ENCODE measurements at regions not wholly inside any gene's neighbourhood (a gene's known extent, or its start where the extent isn't known, plus 50 kb on each side); places are given as distances from the start of the nearest gene placed in this dataset.

DNA sequence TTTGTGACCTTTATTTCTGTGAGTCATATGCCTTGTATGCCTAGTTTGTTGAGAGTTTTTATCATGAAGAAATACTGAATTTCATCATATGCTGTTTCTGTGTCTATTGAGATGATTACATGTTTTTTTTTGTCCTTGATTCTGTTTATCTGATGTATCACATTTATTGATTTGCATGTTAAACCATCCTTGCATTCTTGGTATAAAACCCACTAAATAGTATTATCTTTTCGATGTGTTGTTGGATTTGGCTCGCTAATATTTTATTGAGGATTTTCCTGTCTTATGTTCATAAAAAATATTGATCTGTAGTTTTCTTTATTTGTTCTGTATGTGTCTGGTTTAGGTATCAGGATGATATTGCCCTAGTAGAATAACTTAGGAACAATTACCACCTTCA lies 164.7 kb upstream of the CHRM3 start:
- H3K27me3 Mint-ChIP-seq: no peaks in the 10 kb centered on the region
- H3K4me1 Mint-ChIP-seq (ENCODE audit: low read depth): no peaks in the 10 kb centered on the region
- H3K4me3 Mint-ChIP-seq: no peak overlapping the region

GRCh38 chr1:239219679-239220078 lies 166.7 kb upstream of the CHRM3 start:
- Mint-ChIP-seq H3K27ac (no peak overlapping the region), H3K27me3 (no peaks in the 10 kb centered on the region), H3K4me3 (no peak overlapping the region), H3K4me1 (ENCODE audit: low read depth) (no peaks in the 10 kb centered on the region), H3K9me3 (peaks cover 46% of the 10 kb centered on the region), H3K36me3 (ENCODE audit: low read depth) (no peaks in the 10 kb centered on the region)
- intact Hi-C loops (cut with micrococcal nuclease): no loop called here

More for the DNA sequence above, 164.7 kb upstream of the CHRM3 start:
- Mint-ChIP-seq H3K9me3 (peaks cover 63% of the 10 kb centered on the region), H3K27ac (no peak overlapping the region), H3K36me3 (ENCODE audit: low read depth) (no peaks in the 10 kb centered on the region)
- intact Hi-C loops (cut with micrococcal nuclease): no loop called here

DNA sequence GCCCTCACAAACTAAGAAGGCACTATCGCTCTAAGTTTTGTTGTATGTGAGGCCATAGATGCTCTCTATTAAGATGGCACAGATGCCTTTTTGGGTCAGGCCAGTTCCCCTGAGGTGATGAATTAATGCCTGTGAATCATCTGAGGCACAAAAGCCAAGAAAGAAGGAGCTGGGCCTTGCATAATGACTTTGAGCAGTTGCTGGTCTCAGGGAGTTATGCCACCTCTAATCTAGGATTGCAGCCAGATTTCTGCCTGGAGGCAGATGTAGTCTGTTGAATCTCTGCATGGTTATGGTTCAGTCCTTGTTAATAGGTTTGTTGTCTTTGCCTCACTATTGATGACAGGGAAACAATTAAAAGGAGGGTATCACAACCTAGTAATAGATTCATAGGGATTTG lies 168.1 kb upstream of the CHRM3 start:
- Mint-ChIP-seq H3K27me3 (no peaks in the 10 kb centered on the region), H3K36me3 (ENCODE audit: low read depth) (no peaks in the 10 kb centered on the region), H3K4me1 (ENCODE audit: low read depth) (no peaks in the 10 kb centered on the region), H3K27ac (no peak overlapping the region), H3K4me3 (no peak overlapping the region), H3K9me3 (peaks cover 36% of the 10 kb centered on the region)
- intact Hi-C loops (cut with micrococcal nuclease): no loop called here

GRCh38 chr1:239212811-239213220 lies 173.6 kb upstream of the CHRM3 start:
- no peaks in the 10 kb centered on the region for H3K4me1 Mint-ChIP-seq (ENCODE audit: low read depth)
- no peak overlapping the region for H3K4me3 Mint-ChIP-seq
- H3K27me3 Mint-ChIP-seq: no peaks in the 10 kb centered on the region
- H3K27ac Mint-ChIP-seq: no peak overlapping the region
- H3K9me3 Mint-ChIP-seq: peaks cover 16% of the 10 kb centered on the region
- H3K36me3 Mint-ChIP-seq (ENCODE audit: low read depth): no peaks in the 10 kb centered on the region
- intact Hi-C loops (cut with micrococcal nuclease): no loop called here

DNA sequence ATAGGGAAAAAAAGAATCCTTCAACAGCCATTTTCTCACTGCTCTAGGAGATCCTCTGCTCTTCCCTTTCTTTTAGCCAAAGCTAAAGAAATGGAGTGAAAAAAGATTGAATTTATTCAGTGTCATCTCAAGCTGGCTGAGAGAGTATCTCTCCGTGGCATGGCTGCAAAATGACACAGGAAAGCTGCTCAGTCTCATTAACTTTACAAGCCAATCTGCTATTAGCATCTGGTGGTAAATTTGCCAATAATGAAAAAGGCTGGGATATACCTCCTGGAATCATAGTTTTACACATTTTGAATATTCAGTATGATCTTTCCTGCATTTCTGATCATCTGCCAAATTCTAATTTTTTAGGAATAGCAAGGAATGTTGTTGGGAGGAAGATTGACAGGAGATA lies 176.8 kb upstream of the CHRM3 start:
- H3K9me3 Mint-ChIP-seq: peaks cover 24% of the 10 kb centered on the region
- H3K4me1 Mint-ChIP-seq (ENCODE audit: low read depth): no peaks in the 10 kb centered on the region
- H3K4me3 Mint-ChIP-seq: no peak overlapping the region
- no peaks in the 10 kb centered on the region for H3K36me3 Mint-ChIP-seq (ENCODE audit: low read depth)
- H3K27ac Mint-ChIP-seq: no peak overlapping the region
- intact Hi-C loops (cut with micrococcal nuclease): no loop called here
- no peaks in the 10 kb centered on the region for H3K27me3 Mint-ChIP-seq

GRCh38 chr1:239204401-239204800 lies 182.0 kb upstream of the CHRM3 start:
- Mint-ChIP-seq H3K9me3 (peaks cover 44% of the 10 kb centered on the region), H3K27me3 (no peaks in the 10 kb centered on the region), H3K27ac (no peak overlapping the region), H3K4me3 (no peak overlapping the region), H3K4me1 (ENCODE audit: low read depth) (no peaks in the 10 kb centered on the region), H3K36me3 (ENCODE audit: low read depth) (no peaks in the 10 kb centered on the region)
- intact Hi-C loops (cut with micrococcal nuclease): no loop called here

DNA sequence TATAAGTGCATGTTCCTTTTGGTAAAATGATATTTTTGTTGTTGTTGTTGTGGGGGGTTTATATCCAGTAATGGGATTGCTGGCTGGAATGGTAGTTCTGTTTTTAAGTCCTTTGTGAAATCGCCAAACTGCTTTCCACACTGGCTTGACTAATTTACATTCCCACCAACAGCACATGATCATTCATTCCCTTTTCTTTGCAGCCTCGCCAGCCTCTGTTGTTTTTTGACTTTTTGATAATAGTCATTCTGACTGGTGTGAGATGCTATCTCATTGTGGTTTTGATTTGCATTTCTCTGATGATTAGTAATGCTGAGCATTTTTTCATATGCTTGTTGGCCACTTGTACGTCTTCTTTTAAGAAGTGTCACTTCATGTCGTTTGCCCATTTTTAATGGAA lies 188.5 kb upstream of the CHRM3 start:
- H3K9me3 Mint-ChIP-seq: peaks cover 44% of the 10 kb centered on the region
- H3K36me3 Mint-ChIP-seq (ENCODE audit: low read depth): no peaks in the 10 kb centered on the region
- H3K27ac Mint-ChIP-seq: no peak overlapping the region
- no peaks in the 10 kb centered on the region for H3K4me1 Mint-ChIP-seq (ENCODE audit: low read depth)
- H3K27me3 Mint-ChIP-seq: no peaks in the 10 kb centered on the region
- no peak overlapping the region for H3K4me3 Mint-ChIP-seq
- intact Hi-C loops (cut with micrococcal nuclease): no loop called here

DNA sequence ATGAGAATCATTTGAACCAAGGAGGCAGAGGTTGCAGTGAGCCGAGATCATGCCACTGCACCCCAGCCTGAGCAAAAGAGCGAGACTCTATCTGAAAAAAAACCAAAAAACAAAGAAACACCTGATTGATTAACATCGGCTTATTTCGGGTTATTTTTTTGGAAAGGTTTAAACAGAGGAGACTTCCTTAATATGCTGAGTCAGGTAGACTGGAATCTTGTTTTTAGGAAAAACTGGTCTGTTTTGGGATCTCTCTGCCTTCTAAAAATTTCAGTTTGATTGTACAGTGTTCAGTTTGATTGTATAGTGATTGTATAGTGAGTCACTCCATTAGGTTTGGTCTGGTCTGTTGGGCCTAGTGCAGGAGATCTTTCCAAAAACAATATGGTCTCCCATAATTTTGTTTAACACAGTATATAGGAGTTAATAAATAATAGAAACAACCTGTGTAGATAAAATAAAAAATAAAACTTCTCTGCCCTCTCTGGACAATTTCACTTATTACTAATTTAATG lies 196.3 kb upstream of the CHRM3 start:
- Mint-ChIP-seq H3K4me1 (ENCODE audit: low read depth) (no peaks in the 10 kb centered on the region), H3K9me3 (no peaks in the 10 kb centered on the region), H3K27ac (no peak overlapping the region), H3K27me3 (no peaks in the 10 kb centered on the region), H3K36me3 (ENCODE audit: low read depth) (no peaks in the 10 kb centered on the region), H3K4me3 (no peak overlapping the region)
- intact Hi-C loops (cut with micrococcal nuclease): no loop called here

DNA sequence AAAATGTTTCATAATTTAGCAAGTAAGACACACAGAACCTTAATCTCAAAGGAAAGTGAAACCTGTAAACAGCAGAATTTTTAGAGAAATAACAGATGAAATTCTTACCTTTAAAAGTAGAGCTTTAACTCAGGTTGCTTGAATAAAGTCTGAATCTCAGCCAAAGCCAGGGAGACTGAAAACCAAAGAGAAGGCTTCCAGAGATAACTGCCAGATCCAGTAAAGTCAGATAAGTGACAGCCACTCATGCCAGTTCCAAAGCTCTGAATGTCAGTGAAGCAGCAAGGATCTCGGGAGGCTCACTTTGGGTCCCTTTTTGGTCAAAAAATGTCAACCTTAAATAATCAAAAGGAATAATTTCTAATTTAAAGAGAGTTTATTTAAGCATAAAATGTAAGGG lies 199.9 kb upstream of the CHRM3 start:
- Mint-ChIP-seq H3K27me3 (no peaks in the 10 kb centered on the region), H3K4me3 (no peak overlapping the region), H3K27ac (no peak overlapping the region), H3K36me3 (ENCODE audit: low read depth) (no peaks in the 10 kb centered on the region), H3K4me1 (ENCODE audit: low read depth) (no peaks in the 10 kb centered on the region), H3K9me3 (no peaks in the 10 kb centered on the region)
- intact Hi-C loops (cut with micrococcal nuclease): no loop called here

DNA sequence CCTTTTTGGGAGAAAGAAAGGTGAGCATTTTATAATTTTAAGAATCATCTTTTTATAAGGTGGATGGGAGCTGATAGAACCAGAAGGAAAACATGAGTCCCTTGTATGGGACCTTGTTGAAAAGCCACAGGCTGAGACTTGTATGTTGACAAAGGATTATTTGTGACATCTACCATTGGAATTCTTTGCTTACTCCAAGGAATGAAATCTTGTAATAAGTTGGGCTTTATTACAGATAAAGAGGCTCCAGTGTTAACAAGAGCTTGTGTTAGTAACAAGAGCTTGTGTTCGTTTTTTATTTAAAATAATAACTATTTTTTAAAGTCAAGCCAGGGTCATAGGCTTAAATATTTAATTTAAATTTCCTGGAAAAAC lies 201.1 kb upstream of the CHRM3 start:
- intact Hi-C loops (cut with micrococcal nuclease): no loop called here
- H3K4me3 Mint-ChIP-seq: no peak overlapping the region
- no peaks in the 10 kb centered on the region for H3K4me1 Mint-ChIP-seq (ENCODE audit: low read depth)
- no peak overlapping the region for H3K27ac Mint-ChIP-seq
- H3K27me3 Mint-ChIP-seq: no peaks in the 10 kb centered on the region
- peaks cover 9% of the 10 kb centered on the region for H3K9me3 Mint-ChIP-seq
- H3K36me3 Mint-ChIP-seq (ENCODE audit: low read depth): no peaks in the 10 kb centered on the region

GRCh38 chr1:239184561-239185244 lies 201.7 kb upstream of the CHRM3 start:
- Mint-ChIP-seq H3K9me3 (peaks cover 9% of the 10 kb centered on the region), H3K27ac (no peak overlapping the region), H3K27me3 (no peaks in the 10 kb centered on the region), H3K36me3 (ENCODE audit: low read depth) (no peaks in the 10 kb centered on the region), H3K4me3 (no peak overlapping the region), H3K4me1 (ENCODE audit: low read depth) (no peaks in the 10 kb centered on the region)
- intact Hi-C loops (cut with micrococcal nuclease): no loop called here

GRCh38 chr1:239178961-239179360 lies 207.4 kb upstream of the CHRM3 start:
- Mint-ChIP-seq H3K4me3 (no peak overlapping the region), H3K36me3 (ENCODE audit: low read depth) (no peaks in the 10 kb centered on the region), H3K27me3 (no peaks in the 10 kb centered on the region), H3K9me3 (peaks cover 20% of the 10 kb centered on the region), H3K27ac (no peak overlapping the region), H3K4me1 (ENCODE audit: low read depth) (no peaks in the 10 kb centered on the region)
- intact Hi-C loops (cut with micrococcal nuclease): no loop called here

GRCh38 chr1:239174880-239175279 lies 211.5 kb upstream of the CHRM3 start:
- H3K4me1 Mint-ChIP-seq (ENCODE audit: low read depth): peaks cover 5% of the 10 kb centered on the region
- no peaks in the 10 kb centered on the region for H3K27me3 Mint-ChIP-seq
- peaks cover 10% of the 10 kb centered on the region for H3K9me3 Mint-ChIP-seq
- no peaks in the 10 kb centered on the region for H3K36me3 Mint-ChIP-seq (ENCODE audit: low read depth)
- no peak overlapping the region for H3K27ac Mint-ChIP-seq
- intact Hi-C loops (cut with micrococcal nuclease): no loop called here
- H3K4me3 Mint-ChIP-seq: no peak overlapping the region

DNA sequence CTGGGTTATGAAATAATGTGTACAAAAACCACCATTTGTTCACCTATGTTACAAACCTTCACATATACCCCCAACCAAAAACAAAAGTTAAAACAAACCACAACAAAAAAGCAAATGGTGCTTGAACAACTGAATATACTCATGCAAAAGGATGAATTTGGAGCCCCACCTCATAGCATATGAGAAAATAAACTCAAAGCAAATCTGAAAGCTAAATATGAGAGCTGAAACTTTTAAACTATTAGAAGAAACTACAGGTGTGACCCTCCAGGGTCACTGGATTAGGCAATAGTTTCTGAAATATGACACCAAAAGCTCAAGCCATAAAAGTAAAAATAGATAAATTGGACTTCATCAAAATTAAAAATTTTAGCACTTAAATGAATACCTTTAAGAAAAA lies 215.5 kb upstream of the CHRM3 start:
- H3K4me3 Mint-ChIP-seq: no peak overlapping the region
- H3K27ac Mint-ChIP-seq: no peak overlapping the region
- H3K27me3 Mint-ChIP-seq: no peaks in the 10 kb centered on the region
- no peaks in the 10 kb centered on the region for H3K36me3 Mint-ChIP-seq (ENCODE audit: low read depth)
- peaks cover 5% of the 10 kb centered on the region for H3K4me1 Mint-ChIP-seq (ENCODE audit: low read depth)
- intact Hi-C loops (cut with micrococcal nuclease): no loop called here
- H3K9me3 Mint-ChIP-seq: no peaks in the 10 kb centered on the region

DNA sequence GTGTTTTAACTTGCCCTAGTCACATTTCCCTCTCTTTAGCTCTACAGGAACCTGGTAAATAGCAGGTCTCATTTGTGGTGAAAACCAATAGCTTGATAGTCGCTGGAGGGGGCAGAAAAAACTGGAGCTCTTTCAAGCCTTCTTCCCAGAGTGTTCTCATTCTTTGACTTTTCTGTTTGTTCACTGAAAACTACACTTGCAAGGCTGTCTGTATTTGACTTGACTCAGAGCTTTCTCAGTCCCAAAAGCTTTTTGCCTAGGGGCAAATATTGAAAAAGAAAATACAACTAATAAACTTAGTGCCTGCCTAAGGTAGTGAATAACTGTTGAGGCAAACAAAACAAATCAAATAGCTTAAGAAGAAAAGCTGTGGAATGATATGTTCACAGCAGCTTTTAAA lies 217.1 kb upstream of the CHRM3 start:
- no peaks in the 10 kb centered on the region for H3K27me3 Mint-ChIP-seq
- H3K27ac Mint-ChIP-seq: no peak overlapping the region
- intact Hi-C loops (cut with micrococcal nuclease): no loop called here
- H3K4me1 Mint-ChIP-seq (ENCODE audit: low read depth): peaks cover 5% of the 10 kb centered on the region
- no peaks in the 10 kb centered on the region for H3K36me3 Mint-ChIP-seq (ENCODE audit: low read depth)
- no peaks in the 10 kb centered on the region for H3K9me3 Mint-ChIP-seq
- no peak overlapping the region for H3K4me3 Mint-ChIP-seq

All from dendritic cell treated with granulocyte-macrophage colony-stimulating factor and Interleukin-4, amounts not matched to agents 40 ng/mL and 50 ng/mL, for 4 days (primary cell).